HEK293T (cell line): ENCODE measurements at regions not wholly inside any gene's neighbourhood (a gene's known extent, or its start where the extent isn't known, plus 50 kb on each side); places are given as distances from the start of the nearest gene placed in this dataset.
"Not testable (repeated sequence)": the region's sequence is repeated elsewhere in the genome, so short reads cannot be mapped to it uniquely, and the experiment has no call there.

Source experiments
- BHLHE40 ChIP-seq: fragments of 450-650 bp; IDR thresholded peaks from 2 replicates; pipeline ENCODE4 v1.6.1; 2016; ENCODE audit warnings: mild to moderate bottlenecking, moderate library complexity, borderline replicate concordance
- FOXA1 ChIP-seq: fragments of 450-650 bp; IDR thresholded peaks from 2 replicates; pipeline ENCODE4 v1.6.1; 2016; ENCODE audit warnings: mild to moderate bottlenecking
- FOXK2 ChIP-seq: fragments of 450-650 bp; IDR thresholded peaks from 2 replicates; pipeline ENCODE4 v1.6.1; 2016; ENCODE audit warnings: mild to moderate bottlenecking
- L3MBTL2 ChIP-seq: fragments of 450-650 bp; conservative IDR thresholded peaks from 2 replicates; pipeline ENCODE4 v1.6.1; 2016; ENCODE audit warnings: mild to moderate bottlenecking
- SP1 ChIP-seq: fragments of 450-650 bp; IDR thresholded peaks from 2 replicates; pipeline ENCODE4 v1.6.1; 2017
- SUZ12 ChIP-seq: fragments of 450-650 bp; IDR thresholded peaks from 2 replicates; pipeline ENCODE4 v1.6.1; 2016; ENCODE audit warnings: mild to moderate bottlenecking
- TARDBP ChIP-seq: fragments of 450-650 bp; IDR thresholded peaks from 2 replicates; pipeline ENCODE4 v1.6.1; 2016
- TF ChIP-seq, protein P1 (sequence below): fragments of 450-650 bp; IDR thresholded peaks from 2 replicates; pipeline ENCODE4 v1.6.1; 2016

DNA sequence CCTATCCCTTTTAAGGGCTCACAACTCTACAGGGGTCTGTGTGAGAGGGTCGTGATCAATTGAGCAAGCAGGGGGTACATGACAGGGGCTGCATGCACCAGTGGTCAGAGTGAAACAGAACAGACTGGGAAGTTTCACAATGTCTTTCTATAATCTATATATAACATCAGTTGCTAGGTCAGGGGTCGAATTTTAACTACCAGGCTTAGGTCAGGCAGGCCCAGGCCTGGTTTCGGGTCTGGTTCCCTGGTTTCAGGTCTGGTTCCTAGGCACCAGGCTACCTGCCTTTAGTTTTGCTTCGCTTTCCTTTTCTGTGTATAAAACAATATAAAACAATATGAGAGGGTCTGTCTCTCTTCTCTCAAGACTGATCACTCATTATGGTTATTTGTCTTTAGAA is 390.2 kb upstream of the CHORDC1 start:
- not testable (repeated sequence) for TF ChIP-seq L3MBTL2, FOXK2, BHLHE40, FOXA1, SUZ12, SP1, TARDBP
- TF ChIP-seq, protein P1, sequence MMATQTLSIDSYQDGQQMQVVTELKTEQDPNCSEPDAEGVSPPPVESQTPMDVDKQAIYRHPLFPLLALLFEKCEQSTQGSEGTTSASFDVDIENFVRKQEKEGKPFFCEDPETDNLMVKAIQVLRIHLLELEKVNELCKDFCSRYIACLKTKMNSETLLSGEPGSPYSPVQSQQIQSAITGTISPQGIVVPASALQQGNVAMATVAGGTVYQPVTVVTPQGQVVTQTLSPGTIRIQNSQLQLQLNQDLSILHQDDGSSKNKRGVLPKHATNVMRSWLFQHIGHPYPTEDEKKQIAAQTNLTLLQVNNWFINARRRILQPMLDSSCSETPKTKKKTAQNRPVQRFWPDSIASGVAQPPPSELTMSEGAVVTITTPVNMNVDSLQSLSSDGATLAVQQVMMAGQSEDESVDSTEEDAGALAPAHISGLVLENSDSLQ = not testable (repeated sequence)
